Stimulated activated CD8-positive, alpha-beta memory T cell treated with anti-CD3 and anti-CD28 coated beads, Interleukin-4, amount 100 ng/mL, for 48 hours (primary cell): ENCODE measurements at regions not wholly inside any gene's neighbourhood (a gene's known extent, or its start where the extent isn't known, plus 50 kb on each side); places are given as distances from the start of the nearest gene placed in this dataset.

Experiments
- DNase-seq: peaks from one replicate; pipeline ENCODE4 v3.0.0-alpha.2; 2020

DNA sequence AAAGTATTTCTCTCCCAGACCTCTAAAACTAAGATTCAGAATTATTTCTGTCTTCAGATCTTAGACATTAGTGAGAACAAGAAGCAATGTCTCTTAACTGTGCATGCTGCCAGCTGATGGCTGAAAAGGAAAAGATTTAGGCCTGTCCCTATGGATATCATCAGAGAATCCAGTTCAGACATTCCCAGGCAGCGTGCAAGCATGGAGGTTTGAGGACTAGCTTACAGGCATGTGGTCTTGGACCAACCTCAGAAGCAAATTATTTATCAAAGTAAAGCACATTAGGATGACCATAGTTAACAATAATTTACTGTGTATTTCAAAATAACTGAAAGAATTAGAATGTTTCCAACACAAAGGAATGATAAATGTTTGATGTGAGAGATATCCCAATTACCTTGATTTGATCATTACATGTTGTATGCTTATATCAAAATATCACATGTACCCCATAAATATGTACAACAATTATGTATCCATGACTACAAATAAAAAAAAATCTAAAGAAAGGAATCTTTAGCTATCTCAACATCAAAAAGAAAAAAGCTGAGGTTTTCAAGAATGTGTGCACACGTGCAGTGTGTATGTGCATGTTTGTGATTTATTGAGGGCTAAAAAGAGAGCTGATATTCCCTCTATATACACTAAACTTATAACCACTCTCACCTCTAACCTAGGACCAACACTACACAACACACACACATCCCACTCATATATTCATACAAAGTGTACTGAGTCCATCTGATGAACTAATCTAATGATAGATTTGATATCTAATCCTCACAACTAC is 108.9 kb upstream of the THBS1 start:
- no peak for DNase-seq

DNA sequence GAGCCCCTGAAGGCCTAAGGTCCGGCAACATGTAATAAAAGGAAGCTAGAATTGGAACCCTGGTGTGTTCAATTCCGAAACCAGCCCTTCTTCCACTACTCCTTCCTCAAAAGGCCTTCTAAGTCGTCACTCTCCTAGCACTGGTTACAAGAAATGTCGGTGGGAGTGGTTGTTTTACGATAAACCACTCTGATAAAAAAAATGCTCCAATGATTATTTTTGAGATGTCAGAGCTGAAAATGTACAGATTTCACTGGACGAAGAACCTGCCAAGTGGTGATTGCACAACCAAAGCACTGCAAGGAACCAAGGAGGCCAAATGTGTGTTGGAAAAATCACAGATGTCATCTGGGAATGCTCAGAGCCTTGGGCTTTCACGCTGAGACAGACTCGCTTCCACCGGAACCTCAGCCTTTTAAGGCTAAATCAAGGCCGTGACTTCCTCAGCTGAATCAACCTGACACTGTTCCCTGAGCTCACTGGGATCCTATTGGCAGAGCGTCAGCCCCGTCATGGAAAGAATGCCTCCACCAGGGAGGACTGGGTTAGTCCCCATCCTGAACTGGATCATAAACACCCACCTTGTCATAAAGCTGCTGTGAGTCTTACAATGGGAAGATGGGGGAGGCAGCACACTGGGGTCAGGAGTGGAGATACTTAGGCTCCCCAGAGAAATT is 108.1 kb upstream of the THBS1 start:
- DNase-seq, result no peak

DNA sequence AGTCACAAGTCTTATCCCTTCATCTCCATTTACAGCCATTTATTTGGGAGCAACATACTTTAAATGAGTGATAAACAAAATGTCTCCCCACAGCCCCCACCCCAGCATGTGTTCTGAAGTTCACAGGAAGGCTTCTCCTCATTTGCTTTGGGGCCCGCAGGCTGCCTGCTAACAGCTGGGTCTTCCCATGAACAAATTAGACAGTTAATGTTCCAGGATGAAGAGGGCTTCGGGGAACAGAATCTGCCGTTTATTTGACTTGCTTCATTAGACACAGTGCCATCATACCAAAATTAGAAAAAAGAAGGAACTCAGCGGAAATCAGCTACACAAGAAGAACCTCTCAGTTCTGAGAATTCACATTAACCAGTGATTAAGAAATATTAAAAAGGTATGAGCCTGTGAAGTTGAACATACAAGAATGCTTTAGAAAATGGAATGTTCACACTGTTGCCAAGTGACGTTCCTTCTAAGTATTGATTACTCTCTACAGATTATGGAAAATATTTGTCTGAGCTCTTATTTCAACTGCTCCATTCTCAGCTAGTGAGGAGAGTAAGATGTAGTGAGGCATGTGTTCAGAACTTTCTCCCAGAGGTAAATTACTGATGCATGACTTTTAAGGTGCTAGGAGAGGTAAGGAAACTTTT is 107.5 kb upstream of the THBS1 start:
- DNase-seq, result no peak

DNA sequence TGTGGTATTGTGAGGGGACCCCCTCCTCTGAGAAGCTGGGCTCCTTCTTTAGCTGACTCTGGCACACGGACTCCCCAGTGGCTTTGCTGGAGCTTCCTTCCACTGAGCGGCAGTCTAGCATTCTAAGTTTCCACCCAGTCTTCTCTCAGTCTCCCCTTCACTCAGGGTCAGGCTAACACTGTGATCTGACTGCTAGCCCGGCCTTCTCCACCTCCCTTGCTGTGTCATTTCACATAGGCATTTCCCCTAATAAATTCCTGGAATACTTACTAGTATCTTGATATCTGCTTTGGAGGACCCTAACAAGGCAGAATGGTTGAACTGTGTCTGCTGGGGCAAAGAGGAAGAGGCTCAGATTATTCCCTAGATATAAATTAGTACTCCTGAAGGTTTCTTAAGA is 106.2 kb upstream of the THBS1 start:
- no peak for DNase-seq

DNA sequence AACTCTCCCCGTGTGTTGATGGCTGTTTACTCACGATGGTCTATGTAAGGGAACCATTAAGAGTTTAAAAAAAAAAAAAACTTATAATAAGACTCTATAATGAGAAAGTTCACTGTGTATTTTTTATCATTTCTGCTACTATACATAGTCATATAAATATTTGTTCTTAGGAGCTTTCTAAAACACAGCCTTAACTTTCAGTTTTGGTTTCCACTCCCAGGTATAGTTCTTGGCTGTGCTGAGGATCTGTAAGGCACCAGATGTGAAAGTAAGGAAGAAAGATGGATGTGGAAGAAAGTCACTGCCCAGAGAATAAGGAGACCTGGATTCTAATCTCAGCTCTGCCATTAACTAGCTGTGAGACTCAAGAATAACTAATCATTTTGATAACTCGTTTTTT is 101.9 kb upstream of the THBS1 start:
- DNase-seq, result no peak

DNA sequence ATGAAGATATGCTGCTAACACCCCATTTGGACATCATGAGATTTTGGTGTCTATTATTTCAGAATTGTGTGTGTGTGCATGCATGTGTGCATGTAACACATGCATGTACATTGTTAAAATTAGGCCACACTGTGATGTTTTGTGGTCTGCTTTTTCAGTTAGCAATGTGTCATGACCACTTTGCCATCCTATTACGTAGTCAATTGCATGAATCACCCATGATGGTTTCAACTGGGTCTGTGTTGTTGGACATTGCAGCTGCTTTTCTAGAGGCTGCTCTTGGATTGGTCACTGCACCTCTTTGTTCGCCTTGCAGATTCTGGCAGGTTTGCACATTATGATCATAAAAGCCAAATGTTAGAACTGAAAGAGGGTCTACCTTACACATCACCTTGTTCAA is 101.0 kb upstream of the THBS1 start:
- DNase-seq, result no peak

DNA sequence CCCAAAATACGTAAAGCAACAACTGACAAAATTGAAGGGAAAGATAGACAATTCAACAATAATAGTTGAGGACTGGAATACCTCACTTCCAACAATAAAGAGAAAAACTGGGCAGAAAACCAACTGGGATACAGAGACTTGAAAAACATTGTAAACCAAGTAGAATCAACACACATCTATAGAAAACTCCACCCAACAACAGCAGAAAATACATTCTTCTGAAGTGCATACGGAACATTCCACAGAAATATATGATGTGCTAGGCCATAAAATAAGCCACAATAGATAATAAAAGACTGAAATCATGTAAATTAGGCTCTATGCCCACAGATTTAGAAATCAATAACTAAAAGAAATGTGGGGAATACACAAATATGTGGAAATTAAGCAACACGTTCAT is 98.4 kb upstream of the THBS1 start:
- DNase-seq, result no peak

DNA sequence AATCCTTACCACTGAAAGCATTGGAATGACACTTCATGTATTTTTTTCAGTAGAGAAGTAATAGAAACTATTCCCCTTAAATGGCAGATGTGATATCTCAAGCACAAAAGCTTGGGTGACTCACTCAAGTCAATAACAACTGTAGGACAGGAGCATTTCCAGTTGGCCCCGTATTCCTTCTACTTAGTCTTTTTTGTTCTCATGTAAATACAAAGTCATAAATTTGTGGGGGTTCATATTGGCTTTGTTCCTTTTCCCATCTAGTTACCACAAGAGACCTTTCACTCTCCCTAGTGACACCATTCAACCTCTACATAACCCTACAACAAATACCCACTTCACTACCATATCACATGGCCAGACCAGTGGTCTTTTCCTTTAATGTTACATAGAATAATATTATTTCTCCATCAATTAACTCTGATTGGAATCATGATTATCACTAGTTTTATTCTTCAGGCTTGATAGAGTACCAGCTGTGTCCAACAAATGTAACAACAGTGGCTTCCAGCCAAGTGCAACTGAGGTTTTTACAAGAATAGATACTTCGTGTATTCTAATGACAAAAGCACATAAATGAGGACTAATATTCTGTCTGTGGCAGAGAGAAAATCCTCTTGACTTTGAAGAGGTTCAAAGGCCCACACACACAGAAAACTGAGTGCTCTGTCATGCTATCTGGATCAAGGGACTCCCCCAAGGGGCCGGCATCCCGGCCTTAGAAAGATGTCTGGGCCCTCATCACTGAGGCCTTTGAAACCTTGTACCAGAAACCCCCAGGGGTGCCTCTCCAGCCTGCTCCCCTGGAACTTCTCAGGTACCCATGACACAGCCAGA is 94.0 kb upstream of the THBS1 start:
- no peak for DNase-seq

DNA sequence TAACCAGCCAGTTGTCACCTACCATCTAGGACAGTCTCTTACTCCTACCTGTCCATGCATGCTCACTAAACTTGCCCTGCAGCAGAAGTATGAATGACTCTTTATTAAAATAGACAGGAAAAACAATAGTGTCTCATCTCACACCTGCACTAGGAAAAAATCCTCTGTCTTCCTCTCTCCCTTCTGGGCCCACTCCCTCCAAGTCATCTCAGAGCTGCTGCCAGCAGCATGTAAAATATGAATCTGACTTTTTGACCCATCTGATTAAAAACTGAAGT is 93.5 kb upstream of the THBS1 start:
- no peak for DNase-seq

DNA sequence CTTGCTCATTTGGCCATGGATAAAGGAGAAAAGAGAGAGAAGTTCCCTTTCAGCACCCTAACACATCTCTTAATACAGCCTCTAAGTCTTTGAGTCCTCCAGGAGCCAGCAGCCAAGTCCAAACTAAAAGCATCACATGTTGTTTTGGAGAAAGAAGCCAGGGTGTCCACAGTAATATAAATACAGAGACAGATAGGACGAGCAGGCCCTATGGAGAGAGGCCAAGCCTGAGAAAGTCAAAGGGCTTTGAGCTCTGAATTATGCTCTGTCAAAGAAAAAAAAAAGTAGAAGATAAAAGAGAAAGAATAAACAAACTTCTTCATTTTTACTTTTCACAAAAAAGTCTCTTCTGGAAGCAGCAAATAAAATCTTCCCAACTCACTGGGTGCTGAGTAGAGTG is 92.4 kb upstream of the THBS1 start:
- no peak for DNase-seq

DNA sequence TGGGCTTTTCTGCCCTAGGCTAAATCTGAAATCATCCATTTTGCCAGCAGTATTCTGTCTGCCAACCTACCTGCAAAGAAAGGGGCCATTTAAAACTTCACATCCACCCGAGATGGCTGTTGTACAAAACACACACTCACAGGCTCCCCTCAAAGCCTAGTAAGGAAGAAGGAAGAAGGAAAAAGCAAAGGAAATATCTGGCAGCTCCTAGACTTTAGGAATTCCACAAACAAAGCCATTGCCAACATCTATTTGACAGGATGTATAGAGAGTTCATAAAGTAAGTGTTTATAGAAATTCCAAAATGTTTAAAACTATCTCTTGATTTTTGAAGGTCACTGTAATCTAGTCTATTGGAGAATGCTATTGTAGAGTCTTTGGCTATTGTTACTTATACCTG is 91.9 kb upstream of the THBS1 start:
- DNase-seq, result no peak

DNA sequence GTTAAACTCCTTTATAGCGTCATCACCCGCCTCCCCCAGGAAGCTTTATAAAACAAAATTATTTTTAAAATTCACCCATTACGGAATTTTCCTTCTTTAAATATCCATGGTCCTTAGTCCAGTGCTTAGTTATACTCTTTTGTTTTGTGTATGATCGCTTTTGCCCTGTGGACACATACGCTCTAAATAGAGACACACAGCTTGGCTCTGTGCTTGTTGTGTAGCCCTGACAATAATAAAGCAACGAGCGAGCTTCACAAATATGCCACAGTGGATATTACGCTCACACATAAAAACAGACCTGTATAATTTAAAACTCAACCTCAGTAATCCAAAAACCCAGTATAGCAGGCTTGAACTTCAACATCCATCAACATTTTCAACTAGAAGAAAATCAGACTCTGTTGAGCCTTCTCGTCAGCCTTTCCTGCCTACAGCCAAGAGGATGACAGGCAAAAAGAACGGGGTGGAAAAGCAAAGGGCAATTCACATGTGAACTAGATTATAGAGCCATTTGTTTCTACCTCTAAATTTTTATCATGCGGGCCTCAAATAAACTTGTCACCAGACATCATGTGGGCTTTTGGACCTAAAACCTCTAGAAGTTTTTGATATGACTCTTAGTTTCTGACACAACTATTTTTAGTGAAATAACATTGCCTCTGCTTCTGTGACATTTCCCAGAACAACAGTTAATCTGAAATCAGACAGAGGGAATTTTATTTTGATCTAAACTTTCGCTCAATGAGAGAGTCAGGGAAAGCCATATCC is 89.6 kb upstream of the THBS1 start:
- DNase-seq, result no peak

DNA sequence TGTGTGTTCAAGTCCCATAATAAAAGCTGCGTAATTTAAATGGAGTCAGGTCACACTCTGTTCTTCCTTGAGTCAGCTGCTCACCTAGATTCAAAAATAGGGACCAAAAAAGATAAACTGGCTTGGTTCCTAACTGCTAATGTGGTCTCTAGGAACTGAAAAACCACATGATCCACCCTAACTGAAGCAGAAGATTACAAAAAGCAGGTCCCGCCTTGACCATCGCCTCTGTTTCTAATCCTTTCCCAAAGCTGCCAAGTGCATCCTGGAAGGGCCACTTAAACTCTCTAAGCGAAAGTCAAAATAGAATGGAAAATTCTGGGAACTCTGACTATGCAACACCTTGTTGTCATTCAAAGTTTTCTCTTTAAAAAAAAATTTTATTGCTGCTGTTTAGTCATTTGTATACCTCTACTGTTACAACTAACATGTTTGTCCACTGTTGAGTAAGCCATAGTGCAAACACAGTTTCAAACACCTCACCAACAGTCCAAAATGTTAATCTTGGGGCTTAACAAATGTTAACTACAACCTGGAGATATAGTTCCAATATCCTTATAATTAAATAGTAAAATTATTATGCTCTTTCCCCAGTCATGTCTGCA is 88.9 kb upstream of the THBS1 start:
- no peak for DNase-seq

DNA sequence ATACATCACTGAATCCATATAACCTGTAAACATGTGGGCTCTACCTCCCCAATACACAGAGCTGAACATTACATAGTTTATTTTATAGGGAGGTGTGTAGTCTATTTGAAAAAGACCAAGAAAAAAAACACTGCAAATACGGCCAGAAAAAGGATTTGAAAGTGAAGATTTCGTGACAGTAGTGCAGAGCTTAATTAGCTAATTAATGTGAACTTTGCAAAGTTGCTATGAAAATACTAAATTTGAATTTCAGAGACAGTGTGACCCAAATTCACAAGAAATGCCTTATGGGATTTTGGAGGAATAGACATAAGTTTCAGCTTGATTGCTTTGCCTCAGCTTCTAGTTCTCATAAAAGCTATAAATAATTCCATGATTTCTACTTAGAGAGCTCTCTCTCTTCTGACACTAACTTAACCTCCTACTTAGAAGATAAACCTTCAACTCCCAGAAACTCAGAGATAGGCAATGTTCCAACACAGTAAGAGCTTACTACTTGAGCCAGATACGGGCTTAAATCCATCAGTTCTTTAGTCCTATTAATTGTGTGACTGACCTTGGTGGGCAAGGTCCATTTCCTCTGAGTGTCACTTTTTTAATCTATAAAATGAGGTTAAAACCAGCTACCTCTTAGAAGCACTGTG is 87.3 kb upstream of the THBS1 start:
- no peak for DNase-seq

DNA sequence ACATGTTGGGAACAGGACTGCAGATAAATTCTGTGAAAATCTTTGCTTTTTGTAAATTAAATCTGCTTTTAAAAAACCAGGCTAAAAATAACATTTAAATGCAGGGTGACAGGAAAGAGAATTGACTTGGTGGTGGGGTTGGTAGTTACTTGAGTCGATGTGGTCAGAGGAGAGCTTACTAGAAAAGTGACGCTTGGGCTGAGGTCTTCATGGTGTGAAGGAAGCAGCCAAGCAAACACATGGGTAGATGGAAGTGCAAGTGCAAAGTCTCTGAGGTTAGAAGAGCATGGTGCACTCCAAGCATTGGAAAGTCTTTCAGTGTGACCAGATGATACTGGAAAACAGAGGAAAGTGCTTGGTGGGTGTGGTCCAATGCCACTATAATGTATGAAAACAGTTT is 86.4 kb upstream of the THBS1 start:
- DNase-seq, result no peak

DNA sequence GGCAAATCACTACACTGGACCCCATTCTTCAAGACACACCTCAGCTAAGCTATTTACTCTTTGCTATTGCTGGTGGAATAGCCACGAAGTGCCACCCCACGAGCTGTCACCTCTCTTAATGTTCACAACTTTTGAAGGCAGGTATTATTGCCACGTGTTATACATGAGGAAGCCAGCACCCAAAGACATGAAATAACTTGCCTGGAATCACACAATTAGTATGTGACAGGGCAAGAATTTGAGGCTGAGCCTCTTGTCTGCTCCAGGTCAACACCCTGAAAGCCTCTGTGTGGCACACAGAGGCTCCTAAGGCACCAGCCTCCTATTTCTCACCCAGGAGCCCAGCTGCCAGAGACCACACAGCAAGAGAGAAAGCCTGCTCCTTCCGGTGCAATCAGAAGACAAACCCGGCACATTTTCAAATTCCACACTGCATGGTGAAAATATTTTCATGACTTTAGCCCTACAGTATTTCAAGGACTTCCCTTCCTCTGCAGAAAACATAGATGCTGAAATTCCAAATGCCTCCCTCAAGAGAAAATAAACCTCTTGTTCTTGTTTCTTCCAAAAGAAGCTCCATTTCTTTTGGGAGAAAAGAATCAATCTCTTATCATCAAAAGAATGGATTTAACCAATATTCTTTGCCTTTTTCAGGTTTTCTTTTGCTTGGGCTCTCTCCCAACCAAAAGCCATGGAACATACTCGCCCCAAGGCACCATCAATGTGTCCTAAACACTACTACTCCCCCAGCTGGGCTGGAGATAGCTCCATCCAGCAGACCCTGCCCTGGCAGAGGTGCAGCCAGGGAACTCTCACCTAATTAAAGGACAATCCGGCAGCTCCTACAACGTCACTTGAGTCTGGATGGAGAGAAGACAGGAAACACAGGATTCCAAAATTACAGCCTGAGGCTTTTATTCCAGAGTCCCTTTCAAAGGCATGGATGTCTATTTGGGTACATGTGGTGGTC is 84.7 kb upstream of the THBS1 start:
- no peak for DNase-seq

DNA sequence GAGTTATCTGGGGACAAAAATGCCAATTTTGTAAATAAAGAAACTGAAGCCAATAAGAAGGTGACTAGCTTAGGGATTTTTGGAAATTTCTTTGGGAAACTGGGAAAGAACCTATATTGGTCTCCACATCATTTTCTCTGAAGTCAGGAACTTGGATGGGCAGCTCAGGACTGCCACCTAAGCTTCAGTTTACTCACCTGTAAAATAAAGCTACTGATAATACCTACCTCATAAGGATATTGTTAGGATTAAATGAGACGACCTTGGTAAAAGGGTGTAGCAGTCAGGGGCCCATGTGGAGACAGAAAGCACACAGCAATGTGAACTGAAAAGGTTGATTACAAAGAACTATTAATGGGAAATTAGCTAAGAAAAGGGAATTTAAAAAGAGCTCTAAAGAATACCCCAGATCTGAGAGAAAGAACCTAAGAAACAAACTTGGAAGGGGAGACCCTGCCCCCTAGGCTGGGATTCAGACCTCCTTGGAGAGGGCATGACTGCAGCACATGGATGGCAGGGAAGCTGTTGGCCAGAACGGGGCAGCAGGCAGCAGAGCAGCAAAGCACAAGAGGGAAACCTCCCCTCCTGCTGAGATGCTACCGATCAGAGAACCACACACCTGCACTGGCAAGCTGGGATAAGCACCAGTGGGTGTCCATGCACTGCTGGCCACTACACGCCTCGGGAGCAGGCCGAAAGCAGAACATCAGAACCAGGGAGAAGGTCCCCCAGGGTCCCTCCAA is 83.7 kb upstream of the THBS1 start:
- DNase-seq, result no peak

DNA sequence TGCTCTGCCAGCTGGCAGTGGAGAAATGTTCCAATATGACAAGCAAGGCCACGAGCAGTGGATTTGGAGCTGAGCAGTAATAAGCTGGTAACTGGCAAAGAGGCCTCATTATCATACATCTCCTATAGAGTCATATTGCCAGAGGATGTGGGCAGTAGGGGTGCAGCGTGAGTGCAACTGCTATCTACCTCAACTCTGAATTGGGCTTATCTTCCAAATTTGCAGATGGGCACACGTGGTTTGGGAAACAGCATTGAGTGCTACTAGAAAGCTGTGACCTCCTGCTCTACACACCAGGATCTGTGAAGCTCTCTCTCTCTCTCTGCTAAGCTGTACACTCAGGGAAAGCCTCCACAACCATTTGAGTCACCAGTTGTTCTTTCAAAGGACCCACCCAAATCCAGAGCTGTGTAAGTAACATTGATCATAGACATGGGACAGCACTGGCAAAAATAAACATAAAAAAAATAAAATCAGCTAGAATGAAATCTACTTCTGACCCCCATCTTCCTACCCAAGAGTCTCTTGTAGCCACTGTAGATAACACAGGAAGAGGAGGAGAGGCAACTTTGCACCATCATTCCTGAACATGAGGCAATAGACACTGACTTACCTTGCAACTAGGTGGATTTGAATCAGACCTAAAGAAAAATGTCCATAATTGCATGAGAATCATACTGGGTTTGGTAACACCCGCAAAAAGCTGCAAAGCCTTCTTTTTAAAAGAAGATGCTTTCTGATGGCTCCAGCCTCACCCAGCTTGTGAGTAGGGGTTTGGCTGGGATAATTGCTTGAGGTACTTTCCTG is 82.9 kb upstream of the THBS1 start:
- no peak for DNase-seq

DNA sequence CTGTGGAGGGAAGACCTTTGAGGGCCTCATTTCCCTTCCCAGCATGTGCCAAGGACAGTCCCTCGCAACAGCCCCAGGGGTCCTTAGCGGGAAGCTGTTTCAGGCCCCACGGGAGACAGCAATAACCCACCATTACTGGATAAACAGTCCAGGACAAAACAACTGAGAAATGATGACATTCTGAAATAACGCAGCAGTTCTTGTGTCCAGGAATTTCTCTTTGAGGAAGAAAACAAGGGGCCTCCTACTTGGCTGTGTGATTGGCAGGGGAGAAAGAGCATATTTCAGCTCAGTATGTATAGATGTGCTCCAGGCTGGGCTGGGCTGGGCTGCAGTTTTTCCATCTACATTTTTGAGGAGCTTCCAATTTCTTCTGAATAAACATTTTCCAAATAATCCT is 82.2 kb upstream of the THBS1 start:
- no peak for DNase-seq
